Thymus (tissue), 11 donors: ENCODE measurements at regions not wholly inside any gene's neighbourhood (a gene's known extent, or its start where the extent isn't known, plus 50 kb on each side); places are given as distances from the start of the nearest gene placed in this dataset.
"Not testable (repeated sequence)": the region's sequence is repeated elsewhere in the genome, so short reads cannot be mapped to it uniquely, and the experiment has no call there.

Experiments used
- DNase-seq, 9 donors: peaks; one replicate each; pipeline ENCODE4 v3.0.0-alpha.2; 2013; ENCODE audit warnings: low spot score in 9 of 9, low read depth in 6 of 9, missing footprints in 1 of 9
- H3K27ac ChIP-seq, 2 donors: one replicate each; pipeline ENCODE4 v1.5.1; 2013; ENCODE audit warnings: control low read depth in 1 of 2, low read depth in 1 of 2, low read length in 1 of 2, mild to moderate bottlenecking in 1 of 2, moderate library complexity in 1 of 2
- H3K27me3 ChIP-seq, 2 donors: one replicate each; pipeline ENCODE4 v1.5.1; 2013; ENCODE audit warnings: low read length in 1 of 2; ENCODE audit not compliant: control insufficient read depth in 2 of 2, insufficient read depth in 1 of 2
- H3K36me3 ChIP-seq, 2 donors: one replicate each; pipeline ENCODE4 v1.5.1; 2013; ENCODE audit warnings: low read length in 1 of 2, mild to moderate bottlenecking in 1 of 2, moderate library complexity in 1 of 2; ENCODE audit not compliant: control insufficient read depth in 2 of 2, insufficient read depth in 2 of 2
- H3K4me1 ChIP-seq, 2 donors: one replicate each; pipeline ENCODE4 v1.5.1; 2013; ENCODE audit warnings: low read length in 2 of 2; ENCODE audit not compliant: control insufficient read depth in 2 of 2, insufficient read depth in 2 of 2
- H3K4me3 ChIP-seq, 2 donors: one replicate each; pipeline ENCODE4 v1.5.1; 2013; ENCODE audit warnings: low read length in 2 of 2, control low read depth in 1 of 2, mild to moderate bottlenecking in 1 of 2
- H3K9me3 ChIP-seq, 2 donors: one replicate each; pipeline ENCODE4 v1.5.1; 2013; ENCODE audit warnings: low read length in 1 of 2, mild to moderate bottlenecking in 1 of 2; ENCODE audit not compliant: control insufficient read depth in 2 of 2, insufficient read depth in 1 of 2
- WGBS: extraction: QIAGEN DNeasy Blood & Tissue Kit; methylation state at CpG from one replicate; pipeline ENCODE4 v1.1.7; 2013; 5-methylcytosine and 5-hydroxymethylcytosine counted together
- donor health status: healthy.

DNA sequence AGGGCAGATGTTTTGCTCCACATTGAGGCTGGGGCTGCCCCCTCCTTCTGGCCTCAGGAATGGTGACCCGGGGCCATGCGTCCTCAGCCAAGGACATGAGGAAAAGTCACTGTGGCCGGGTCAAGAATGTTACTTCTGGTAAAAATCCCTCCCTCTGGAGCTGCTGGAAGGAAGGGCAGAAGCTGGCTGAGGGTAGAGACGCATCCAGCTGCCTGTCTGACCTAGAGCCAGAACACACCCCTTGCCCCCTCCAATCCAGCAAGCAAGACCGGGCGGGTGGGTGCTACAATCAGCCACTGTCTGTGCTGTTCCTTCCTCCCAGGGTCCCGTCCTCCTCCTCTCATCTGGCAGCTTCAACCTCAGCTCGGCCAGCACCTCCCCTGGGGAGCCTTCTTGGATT, 59.0 kb downstream of the PTPRS start:
- peaks cover 0 to 4% of the 10 kb centered on the region in 2 donors for H3K36me3 ChIP-seq
- H3K27me3 ChIP-seq: no peaks in the 10 kb centered on the region
- H3K4me1 ChIP-seq: no peaks in the 10 kb centered on the region
- no peak overlapping the region for H3K4me3 ChIP-seq
- no peak overlapping the region for H3K27ac ChIP-seq
- H3K9me3 ChIP-seq: no peaks in the 10 kb centered on the region
- DNase-seq: no peak
- WGBS: 89% methylated on average over 8 of the region's 8 CpGs

DNA sequence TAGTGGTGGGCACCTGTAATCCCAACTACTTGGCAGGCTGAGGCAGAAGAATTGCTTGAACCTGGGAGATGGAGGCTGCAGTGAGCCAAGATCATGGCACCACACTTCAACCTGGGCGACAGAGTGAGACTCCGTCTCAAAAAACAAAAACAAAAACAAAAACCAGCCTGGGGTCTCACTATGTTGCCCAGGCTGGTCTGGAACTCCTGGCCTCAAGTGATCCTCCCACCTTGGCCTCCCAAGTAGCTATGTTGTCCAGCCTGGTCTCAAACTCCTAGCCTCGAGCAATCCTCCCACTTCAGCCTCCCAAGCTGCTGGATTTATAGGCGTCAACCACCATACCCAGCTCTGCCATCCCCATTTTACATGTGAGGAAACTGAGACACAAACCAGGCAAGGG, 64.9 kb downstream of the PTPRS start:
- H3K4me3 ChIP-seq, H3K9me3 ChIP-seq, H3K27ac ChIP-seq, H3K36me3 ChIP-seq, H3K27me3 ChIP-seq, H3K4me1 ChIP-seq, DNase-seq: not testable (repeated sequence)
- 96% methylated on average over 4 of the region's 4 CpGs for WGBS

DNA sequence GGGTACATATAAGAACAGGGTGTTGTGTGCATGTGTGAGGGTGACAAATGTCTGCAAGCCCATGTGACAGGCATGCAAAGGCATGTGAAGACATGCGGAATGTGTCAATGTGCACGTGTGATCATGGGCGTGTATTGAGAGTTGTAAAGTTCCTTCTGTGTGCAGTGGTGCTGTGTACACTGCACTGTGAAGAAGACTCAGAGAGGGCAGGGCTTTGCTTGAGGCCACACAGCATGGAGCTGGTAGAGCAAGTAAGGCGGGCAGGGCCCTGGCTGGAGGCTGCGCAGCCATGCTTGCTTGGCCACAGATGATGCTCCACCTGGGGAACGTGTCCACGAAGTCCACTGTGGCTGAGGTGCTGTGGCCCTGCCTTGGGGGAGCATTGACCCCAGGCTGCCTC, 66.8 kb downstream of the PTPRS start:
- H3K27ac ChIP-seq: no peak overlapping the region
- no peaks in the 10 kb centered on the region for H3K9me3 ChIP-seq
- WGBS: 95% methylated on average over 7 of the region's 7 CpGs
- H3K4me3 ChIP-seq: no peak overlapping the region
- no peaks in the 10 kb centered on the region for H3K4me1 ChIP-seq
- no peak for DNase-seq
- H3K36me3 ChIP-seq: peaks cover 0 to 4% of the 10 kb centered on the region in 2 donors
- H3K27me3 ChIP-seq: no peaks in the 10 kb centered on the region

DNA sequence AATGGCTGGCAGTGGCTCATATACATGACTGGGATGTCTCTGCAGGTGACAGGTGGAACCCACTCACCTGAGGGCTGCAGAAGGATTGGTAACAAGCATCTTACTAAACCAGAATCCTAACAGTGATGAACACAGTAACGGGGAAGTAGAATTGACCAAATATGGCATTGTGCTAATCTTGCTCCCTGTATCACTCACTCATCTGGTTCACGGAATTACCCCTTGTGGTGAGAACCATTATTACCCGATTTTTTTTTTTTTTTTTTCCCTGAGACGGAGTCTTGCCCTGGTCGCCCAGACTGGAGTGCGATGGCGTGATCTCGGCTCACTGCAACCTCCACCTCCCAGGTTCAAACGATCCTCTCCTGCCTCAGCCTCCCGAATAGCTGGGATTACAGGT, 69.5 kb downstream of the PTPRS start:
- no peaks in the 10 kb centered on the region for H3K9me3 ChIP-seq
- H3K36me3 ChIP-seq: peaks cover 0 to 4% of the 10 kb centered on the region in 2 donors
- WGBS: 88% methylated on average over 10 of the region's 10 CpGs
- no peaks in the 10 kb centered on the region for H3K4me1 ChIP-seq
- no peaks in the 10 kb centered on the region for H3K27me3 ChIP-seq
- H3K27ac ChIP-seq: no peak overlapping the region
- no peak for DNase-seq
- no peak overlapping the region for H3K4me3 ChIP-seq

DNA sequence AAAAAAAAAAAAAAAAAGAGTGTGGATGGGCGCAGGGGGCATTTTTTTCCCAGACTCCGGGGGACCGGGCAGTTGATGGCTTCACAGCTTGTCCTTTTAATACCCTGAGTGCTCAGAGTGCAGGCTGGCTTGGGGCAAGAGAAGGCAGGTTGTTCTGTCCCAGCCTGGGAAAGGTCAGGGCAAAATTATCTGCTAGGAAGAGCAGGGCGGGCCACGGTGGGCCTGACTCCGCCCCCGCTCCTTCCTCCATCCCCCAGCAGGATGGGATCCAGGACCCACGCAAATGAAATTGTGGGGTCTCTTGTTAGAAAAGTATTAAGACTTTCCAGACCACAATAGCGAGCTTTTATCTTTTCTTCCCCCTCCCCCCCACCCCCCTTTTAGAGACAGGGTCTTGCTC, 70.7 kb downstream of the PTPRS start:
- H3K4me1 ChIP-seq: no peaks in the 10 kb centered on the region
- H3K27me3 ChIP-seq: no peaks in the 10 kb centered on the region
- H3K36me3 ChIP-seq: peaks cover 0 to 4% of the 10 kb centered on the region in 2 donors
- 94% methylated on average over 9 of the region's 9 CpGs for WGBS
- H3K9me3 ChIP-seq: no peaks in the 10 kb centered on the region
- no peak for DNase-seq
- no peak overlapping the region for H3K4me3 ChIP-seq
- H3K27ac ChIP-seq: no peak overlapping the region

DNA sequence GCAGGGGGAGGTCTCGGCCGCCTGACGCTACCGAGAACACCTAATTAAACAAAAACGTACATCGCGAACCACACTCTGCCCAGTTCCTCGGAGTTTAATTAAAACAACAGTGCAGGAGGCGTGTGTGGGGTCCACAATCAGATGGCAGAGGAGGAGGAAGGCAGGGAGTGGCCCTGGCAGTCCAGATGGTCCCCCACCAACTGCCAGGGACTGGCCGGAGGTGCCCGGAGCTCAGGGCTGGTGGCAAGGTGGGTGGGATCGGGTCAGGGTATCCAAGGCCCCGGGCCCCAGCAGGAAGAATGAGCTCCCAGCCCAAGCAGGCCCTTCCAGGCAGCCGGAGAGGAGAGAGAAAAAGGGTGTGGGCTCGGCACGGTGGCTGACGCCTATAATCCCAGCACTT, 71.3 kb downstream of the PTPRS start:
- Histone ChIP-seq H3K4me3 (no peak overlapping the region), H3K4me1 (no peaks in the 10 kb centered on the region), H3K27ac (no peak overlapping the region), H3K27me3 (no peaks in the 10 kb centered on the region), H3K36me3 (peaks cover 0 to 4% of the 10 kb centered on the region in 2 donors), H3K9me3 (no peaks in the 10 kb centered on the region)
- 97% methylated on average over 17 of the region's 17 CpGs for WGBS
- no peak for DNase-seq

DNA sequence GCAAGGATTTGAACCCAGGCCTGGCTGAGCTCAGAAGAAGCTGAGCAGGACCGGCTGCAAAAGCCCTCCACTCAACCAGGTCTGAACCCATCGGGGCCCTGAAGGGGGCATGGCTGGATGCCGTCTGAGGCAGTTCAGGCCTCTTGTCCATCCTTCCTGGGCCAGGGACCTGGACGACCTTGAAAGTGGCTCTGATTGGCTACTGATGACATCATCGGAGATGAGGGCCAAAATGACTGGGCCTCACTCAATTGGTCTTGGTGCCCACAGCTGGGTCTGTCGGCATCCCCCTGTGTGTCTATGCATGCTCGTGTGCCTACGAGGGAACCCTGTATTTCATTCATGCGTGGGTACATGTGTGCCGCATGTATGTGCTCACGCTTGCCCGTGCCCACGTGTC, 71.8 kb downstream of the PTPRS start:
- H3K9me3 ChIP-seq: no peaks in the 10 kb centered on the region
- DNase-seq: no peak
- H3K27ac ChIP-seq: no peak overlapping the region
- H3K4me3 ChIP-seq: no peak overlapping the region
- H3K4me1 ChIP-seq: no peaks in the 10 kb centered on the region
- H3K27me3 ChIP-seq: no peaks in the 10 kb centered on the region
- WGBS: 95% methylated on average over 13 of the region's 13 CpGs
- H3K36me3 ChIP-seq: peaks cover 0 to 4% of the 10 kb centered on the region in 2 donors

DNA sequence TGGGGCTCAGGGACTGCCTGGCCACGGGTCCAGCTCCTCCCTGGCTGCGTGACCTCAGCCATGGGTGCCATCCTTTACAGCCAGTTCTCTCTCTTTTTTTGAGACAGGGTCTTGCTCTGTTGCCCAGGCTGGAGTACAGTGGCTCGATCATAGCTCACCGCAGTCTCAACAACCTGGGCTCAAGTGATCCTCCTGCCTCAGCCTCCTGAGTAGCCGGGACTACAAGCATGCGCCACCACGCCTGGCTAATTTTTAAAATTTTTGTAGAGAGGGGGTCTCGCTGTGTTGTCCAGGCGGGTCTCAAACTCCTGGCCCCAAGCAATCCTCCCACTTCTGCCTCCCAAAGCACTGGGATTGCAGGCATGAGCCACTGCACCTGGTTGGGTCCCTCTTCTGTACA, 75.4 kb downstream of the PTPRS start:
- no peak overlapping the region for H3K4me3 ChIP-seq
- no peak overlapping the region for H3K27ac ChIP-seq
- no peaks in the 10 kb centered on the region for H3K27me3 ChIP-seq
- peaks cover 0 to 3% of the 10 kb centered on the region in 2 donors for H3K36me3 ChIP-seq
- WGBS: 85% methylated on average over 9 of the region's 9 CpGs
- no peaks in the 10 kb centered on the region for H3K4me1 ChIP-seq
- no peaks in the 10 kb centered on the region for H3K9me3 ChIP-seq
- no peak for DNase-seq

DNA sequence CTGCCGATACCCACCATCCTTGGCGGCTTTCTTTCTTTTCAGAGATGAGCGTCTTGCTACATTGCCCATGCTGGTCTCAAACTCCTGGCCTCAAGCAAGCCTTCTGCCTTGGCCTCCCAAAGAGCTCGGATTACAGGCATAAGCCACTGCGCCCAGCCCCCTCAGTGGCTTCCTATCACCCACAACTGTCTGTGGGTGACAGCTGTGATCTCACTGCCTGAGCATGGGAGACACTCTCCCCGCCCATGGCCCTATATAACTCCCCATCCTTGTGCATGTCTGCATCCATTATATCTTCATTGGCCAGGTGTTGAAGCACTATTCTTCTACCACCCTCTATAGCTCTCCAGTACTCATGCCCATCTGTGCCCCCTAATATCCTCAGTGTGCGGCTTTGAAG, 76.2 kb downstream of the PTPRS start:
- Histone ChIP-seq H3K4me1 (no peaks in the 10 kb centered on the region), H3K4me3 (no peak overlapping the region), H3K27ac (no peak overlapping the region), H3K9me3 (no peaks in the 10 kb centered on the region), H3K36me3 (peaks cover 0 to 3% of the 10 kb centered on the region in 2 donors), H3K27me3 (no peaks in the 10 kb centered on the region)
- DNase-seq: no peak
- 97% methylated on average over 7 of the region's 7 CpGs for WGBS

DNA sequence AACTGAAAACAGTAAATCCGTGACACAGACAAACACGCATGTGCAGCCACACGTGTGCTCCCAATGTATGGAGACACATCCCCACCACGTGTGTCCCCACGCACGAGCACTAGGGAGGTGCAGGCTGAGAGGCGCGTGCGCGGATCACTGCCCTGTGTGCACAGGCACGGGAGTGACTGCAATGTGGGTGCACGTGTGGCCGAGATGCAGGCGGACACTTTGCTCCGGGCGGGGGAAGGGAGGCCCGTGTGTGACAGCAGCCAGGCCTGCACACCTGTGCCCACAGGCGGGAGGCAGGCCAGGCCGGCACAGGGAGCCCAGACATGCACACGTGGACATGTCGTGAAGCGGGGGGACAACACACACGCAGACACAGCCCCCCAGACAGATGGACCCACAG, 77.0 kb downstream of the PTPRS start:
- 92% methylated on average over 23 of the region's 23 CpGs for WGBS
- DNase-seq: no peak
- Histone ChIP-seq H3K4me3 (no peak overlapping the region), H3K27me3 (no peaks in the 10 kb centered on the region), H3K27ac (no peak overlapping the region), H3K4me1 (no peaks in the 10 kb centered on the region), H3K36me3 (peaks cover 0 to 3% of the 10 kb centered on the region in 2 donors), H3K9me3 (no peaks in the 10 kb centered on the region)
